Kidney (tissue), 13 donors: ENCODE measurements at regions not wholly inside any gene's neighbourhood (a gene's known extent, or its start where the extent isn't known, plus 50 kb on each side); places are given as distances from the start of the nearest gene placed in this dataset.

Experiments used
- DNase-seq, 5 donors: peaks; one replicate each; pipeline ENCODE4 v3.0.0-alpha.2; 2013 to 2020
- FAIRE-seq: peaks from 2 replicates; lab custom pipeline; 2012; peaks lifted over from hg19 to GRCh38; lab: Jason Lieb, UNC
- H3K27ac ChIP-seq, 2 donors: one replicate each; pipeline ENCODE4 v1.7.0; 2013; ENCODE audit warnings: low read depth in 2 of 2, low read length in 2 of 2, inconsistent platforms in 1 of 2
- H3K27me3 ChIP-seq: one replicate; pipeline ENCODE4 v1.7.1; 2013; ENCODE audit warnings: low read length, inconsistent platforms; ENCODE audit not compliant: control insufficient read depth, insufficient read depth
- H3K36me3 ChIP-seq, 3 donors: one replicate each; pipeline versions ENCODE4 v1.7.0 to v1.7.1; 2013; ENCODE audit warnings: low read length in 3 of 3, control low read depth in 1 of 3, inconsistent platforms in 1 of 3; ENCODE audit not compliant: insufficient read depth in 3 of 3, control insufficient read depth in 2 of 3
- H3K4me1 ChIP-seq, 3 donors: one replicate each; pipeline versions ENCODE4 v1.7.0 to v1.7.1; 2013; ENCODE audit warnings: low read length in 3 of 3, inconsistent platforms in 1 of 3, low read depth in 1 of 3; ENCODE audit not compliant: control insufficient read depth in 2 of 3, insufficient read depth in 2 of 3
- H3K4me3 ChIP-seq, 3 donors: one replicate each; pipeline versions ENCODE4 v1.7.0 to v1.8.1; 2013; ENCODE audit warnings: low read length in 3 of 3, control low read depth in 1 of 3, inconsistent platforms in 1 of 3
- H3K9ac ChIP-seq, 3 donors: one replicate each; pipeline versions ENCODE4 v1.7.0 to v1.7.1; 2013; ENCODE audit warnings: low read length in 3 of 3, control low read depth in 1 of 3, inconsistent platforms in 1 of 3
- H3K9me3 ChIP-seq, 3 donors: one replicate each; pipeline versions ENCODE4 v1.7.0 to v1.7.1; 2013; ENCODE audit warnings: low read length in 3 of 3, control low read depth in 1 of 3, inconsistent platforms in 1 of 3; ENCODE audit not compliant: control insufficient read depth in 2 of 3, insufficient read depth in 1 of 3
- intact Hi-C: fragments of 100-400 bp; cut with DNase I; formaldehyde crosslinking; loops from one replicate; pipeline ENCODE4 v1.11.1; 2022
- TF ChIP-seq, protein P1 (sequence below): IDR thresholded peaks from 3 replicates; pipeline ENCODE4 v1.5.1; 2012; ENCODE audit warnings: mild to moderate bottlenecking, moderate library complexity, borderline replicate concordance; ENCODE audit not compliant: insufficient read depth; ENCODE audit errors: extremely low read depth
- donor health status: control.
- donor health status: control.
- donor health status: control.
- donor health status: control.
- donor health status: control.
- donor health status: DM: yes; HTN: yes; CAD: no.
- donor health status: Normal renal cell carcinoma (clear cell type).

DNA sequence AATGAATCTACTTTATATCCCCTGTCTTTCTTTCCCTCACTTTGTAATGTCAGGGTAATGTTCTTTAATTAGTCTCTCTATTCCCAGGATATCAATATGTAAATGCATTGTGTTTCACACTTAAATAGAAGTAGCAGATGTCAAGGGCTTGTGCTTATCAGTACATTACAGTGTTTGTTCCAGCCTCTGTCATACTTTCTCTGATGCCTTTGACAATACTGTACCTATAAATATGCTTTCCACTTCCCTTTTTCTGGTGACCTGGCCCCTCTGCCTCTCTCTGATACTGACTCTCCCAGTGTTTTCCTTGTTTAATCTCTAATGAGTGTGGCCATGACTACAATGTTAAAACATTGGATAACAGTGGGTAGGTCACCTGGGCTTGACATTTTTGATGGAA lies 862.0 kb upstream of the NEGR1 start:
- H3K9ac ChIP-seq = no peak overlapping the region
- H3K4me1 ChIP-seq = no peaks in the 10 kb centered on the region
- FAIRE-seq (no peak), DNase-seq (no peak)
- TF ChIP-seq, protein P1, sequence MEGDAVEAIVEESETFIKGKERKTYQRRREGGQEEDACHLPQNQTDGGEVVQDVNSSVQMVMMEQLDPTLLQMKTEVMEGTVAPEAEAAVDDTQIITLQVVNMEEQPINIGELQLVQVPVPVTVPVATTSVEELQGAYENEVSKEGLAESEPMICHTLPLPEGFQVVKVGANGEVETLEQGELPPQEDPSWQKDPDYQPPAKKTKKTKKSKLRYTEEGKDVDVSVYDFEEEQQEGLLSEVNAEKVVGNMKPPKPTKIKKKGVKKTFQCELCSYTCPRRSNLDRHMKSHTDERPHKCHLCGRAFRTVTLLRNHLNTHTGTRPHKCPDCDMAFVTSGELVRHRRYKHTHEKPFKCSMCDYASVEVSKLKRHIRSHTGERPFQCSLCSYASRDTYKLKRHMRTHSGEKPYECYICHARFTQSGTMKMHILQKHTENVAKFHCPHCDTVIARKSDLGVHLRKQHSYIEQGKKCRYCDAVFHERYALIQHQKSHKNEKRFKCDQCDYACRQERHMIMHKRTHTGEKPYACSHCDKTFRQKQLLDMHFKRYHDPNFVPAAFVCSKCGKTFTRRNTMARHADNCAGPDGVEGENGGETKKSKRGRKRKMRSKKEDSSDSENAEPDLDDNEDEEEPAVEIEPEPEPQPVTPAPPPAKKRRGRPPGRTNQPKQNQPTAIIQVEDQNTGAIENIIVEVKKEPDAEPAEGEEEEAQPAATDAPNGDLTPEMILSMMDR = no peak
- H3K36me3 ChIP-seq = no peaks in the 10 kb centered on the region
- intact Hi-C loops = no loop called here
- H3K9me3 ChIP-seq = no peaks in the 10 kb centered on the region
- no peak overlapping the region for H3K4me3 ChIP-seq
- no peaks in the 10 kb centered on the region for H3K27me3 ChIP-seq
- no peak overlapping the region for H3K27ac ChIP-seq

DNA sequence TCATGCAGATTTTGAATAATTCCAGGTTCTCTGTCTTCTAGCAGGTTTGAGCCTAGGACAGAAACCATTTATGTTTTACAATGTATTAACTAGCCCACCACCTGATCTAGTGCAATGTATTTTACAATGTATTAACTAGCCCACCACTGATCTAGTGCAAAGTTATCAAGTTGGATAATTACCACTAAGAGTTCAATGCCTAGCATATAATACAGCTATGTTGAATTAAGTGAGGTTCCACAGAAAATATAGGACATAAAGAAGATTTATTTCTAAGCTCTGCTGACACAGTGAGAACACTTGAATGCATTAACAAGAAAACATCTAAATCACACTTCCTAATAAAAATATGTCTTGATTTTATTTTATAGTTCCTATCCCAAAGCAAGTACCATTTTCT lies 854.6 kb upstream of the NEGR1 start:
- FAIRE-seq = no peak
- intact Hi-C loops = no loop called here
- Histone ChIP-seq H3K9ac (no peak overlapping the region), H3K36me3 (no peaks in the 10 kb centered on the region), H3K9me3 (no peaks in the 10 kb centered on the region), H3K27me3 (no peaks in the 10 kb centered on the region), H3K27ac (no peak overlapping the region), H3K4me3 (no peak overlapping the region), H3K4me1 (no peaks in the 10 kb centered on the region)
- TF ChIP-seq, protein P1 = no peak
- peak in 1 of 5 donors; percentile 9 for DNase-seq

DNA sequence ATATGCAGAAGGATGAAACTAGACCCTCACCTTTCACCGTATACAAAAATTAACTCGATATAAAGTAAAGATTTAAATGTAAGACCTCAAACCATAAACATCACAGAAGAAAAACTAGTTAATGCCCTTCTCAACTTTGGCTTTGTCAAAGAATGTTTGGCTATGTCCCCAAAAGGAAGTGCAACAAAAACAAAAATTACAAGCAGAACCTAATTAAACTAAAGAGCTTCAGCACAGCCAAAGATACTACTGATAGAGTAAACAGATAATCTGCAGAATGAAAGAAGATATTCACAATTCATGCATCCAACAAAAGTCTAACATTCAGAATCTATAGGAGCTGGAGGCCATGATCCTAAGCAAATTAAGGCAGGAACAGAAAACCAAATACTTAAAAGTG lies 824.6 kb upstream of the NEGR1 start:
- H3K9ac ChIP-seq = no peak overlapping the region
- DNase-seq (peak in 1 of 5 donors; percentile 1), FAIRE-seq (no peak)
- H3K4me1 ChIP-seq = no peaks in the 10 kb centered on the region
- TF ChIP-seq, protein P1 = no peak
- no peaks in the 10 kb centered on the region for H3K27me3 ChIP-seq
- H3K9me3 ChIP-seq = peaks cover 0 to 5% (median 0%) of the 10 kb centered on the region in 3 donors
- intact Hi-C loops = no loop called here
- H3K36me3 ChIP-seq = no peaks in the 10 kb centered on the region
- H3K4me3 ChIP-seq = no peak overlapping the region
- no peak overlapping the region for H3K27ac ChIP-seq

DNA sequence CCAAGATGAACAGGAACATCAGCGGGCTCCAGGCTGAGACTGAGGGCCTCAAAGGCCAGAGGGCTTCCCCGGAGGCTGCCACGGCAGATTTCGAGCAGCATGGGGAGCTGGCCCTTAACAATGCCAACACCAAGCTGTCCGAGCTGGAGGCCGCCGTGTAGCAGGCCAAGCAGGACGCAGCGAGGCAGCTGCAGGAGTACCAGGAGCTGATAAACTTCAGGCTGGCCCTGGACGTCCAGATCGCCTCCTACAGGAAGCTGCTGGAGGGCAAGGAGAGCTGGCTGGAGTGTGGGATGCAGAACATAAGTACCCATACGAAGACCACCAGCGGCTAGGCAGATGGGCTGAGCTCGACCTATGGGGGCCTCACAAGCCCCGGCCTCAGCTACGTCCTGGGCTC lies 823.4 kb upstream of the NEGR1 start:
- TF ChIP-seq, protein P1 = no peak
- H3K4me1 ChIP-seq = no peaks in the 10 kb centered on the region
- FAIRE-seq = no peak
- H3K27ac ChIP-seq = no peak overlapping the region
- no peak overlapping the region for H3K9ac ChIP-seq
- no peak for DNase-seq
- H3K36me3 ChIP-seq = no peaks in the 10 kb centered on the region
- H3K27me3 ChIP-seq = no peaks in the 10 kb centered on the region
- intact Hi-C loops = no loop called here
- H3K4me3 ChIP-seq = no peak overlapping the region
- H3K9me3 ChIP-seq = peaks cover 0 to 5% (median 0%) of the 10 kb centered on the region in 3 donors
